ENCODE measurements at regions not wholly inside any gene's neighbourhood (a gene's known extent, or its start where the extent isn't known, plus 50 kb on each side); places are given as distances from the start of the nearest gene placed in this dataset.

GRCh38 chr13:29908416-29909080 is 58.1 kb upstream of the UBL3 start:
- no peak overlapping the region for H2AFZ ChIP-seq (ENCODE audit: insufficient read depth, low read length, poor library complexity)
- no peak overlapping the region for H4K8ac ChIP-seq (ENCODE audit: low read depth, low read length)
- DNase-seq = no peak
- H4K12ac ChIP-seq (ENCODE audit: low read depth, low read length) = no peak overlapping the region
- no peak overlapping the region for H4K91ac ChIP-seq (ENCODE audit: low read depth, low read length)
- no peak overlapping the region for H3K4me2 ChIP-seq (ENCODE audit: low read length)
- H3K27ac ChIP-seq (ENCODE audit: low read depth, low read length) = no peak overlapping the region
- no peak overlapping the region for H3K23ac ChIP-seq (ENCODE audit: low read length)
- H3K36me3 ChIP-seq (ENCODE audit: control insufficient read depth in 1 of 2, insufficient read depth in 2 of 2, low read length in 2 of 2) = no peaks in the 10 kb centered on the region
- peaks cover 2 to 10% of the 10 kb centered on the region in 2 experiments for H3K4me1 ChIP-seq (ENCODE audit: control insufficient read depth in 1 of 2, insufficient read depth in 2 of 2, low read length in 2 of 2)
- no peak overlapping the region for H2BK12ac ChIP-seq (ENCODE audit: low read length)
- H3K18ac ChIP-seq (ENCODE audit: low read length) = no peak overlapping the region
- no peak overlapping the region for H2BK120ac ChIP-seq (ENCODE audit: insufficient read depth, low read length, poor library complexity)
- no peaks in the 10 kb centered on the region for H3K27me3 ChIP-seq (ENCODE audit: insufficient read depth, low read length)
- no peak overlapping the region for H3K4me3 ChIP-seq (ENCODE audit: low read depth, low read length)
- no peaks in the 10 kb centered on the region for H3K79me2 ChIP-seq (ENCODE audit: control insufficient read depth, insufficient read depth, low read length, poor library complexity)
- no peak overlapping the region for H2BK5ac ChIP-seq (ENCODE audit: low read depth, low read length, poor library complexity)
- no CpG with 5 or more reads among the region's 8 CpGs for WGBS (ENCODE audit: extremely low coverage, insufficient coverage, insufficient read length)
- H3K9ac ChIP-seq (ENCODE audit: low read length) = no peak overlapping the region
- H2AK5ac ChIP-seq (ENCODE audit: low read length) = no peak overlapping the region
- peaks cover 5% of the 10 kb centered on the region for H3K79me1 ChIP-seq (ENCODE audit: low read length)
- H3K14ac ChIP-seq (ENCODE audit: low read length) = no peak overlapping the region
- H3K9me3 ChIP-seq (ENCODE audit: insufficient read depth, low read depth, low read length) = no peaks in the 10 kb centered on the region
- H3K4ac ChIP-seq (ENCODE audit: low read depth, low read length) = no peak overlapping the region

- H3K18ac ChIP-seq (ENCODE audit: low read length) = no peak overlapping the region
- H3K4me1 ChIP-seq (ENCODE audit: control insufficient read depth in 1 of 2, insufficient read depth in 2 of 2, low read length in 2 of 2) = peaks cover 7 to 16% of the 10 kb centered on the region in 2 experiments
- no peak overlapping the region for H3K9ac ChIP-seq (ENCODE audit: low read length)
- H4K12ac ChIP-seq (ENCODE audit: low read depth, low read length) = no peak overlapping the region
- no peak overlapping the region for H2BK5ac ChIP-seq (ENCODE audit: low read depth, low read length, poor library complexity)
- no peak overlapping the region for H4K8ac ChIP-seq (ENCODE audit: low read depth, low read length)
- no peak overlapping the region for H3K4ac ChIP-seq (ENCODE audit: low read depth, low read length)
- no peak overlapping the region for H3K27ac ChIP-seq (ENCODE audit: low read depth, low read length)
- H3K23ac ChIP-seq (ENCODE audit: low read length) = no peak overlapping the region
- WGBS (ENCODE audit: extremely low coverage, insufficient coverage, insufficient read length) = no CpG with 5 or more reads among the region's 8 CpGs
- peak overlapping the region; percentile 34 for H3K14ac ChIP-seq (ENCODE audit: low read length)
- H3K27me3 ChIP-seq (ENCODE audit: insufficient read depth, low read length) = no peaks in the 10 kb centered on the region
- H2AK5ac ChIP-seq (ENCODE audit: low read length) = peak overlapping the region; percentile 71
- H3K4me3 ChIP-seq (ENCODE audit: low read depth, low read length) = no peak overlapping the region
- peaks cover 9% of the 10 kb centered on the region for H3K79me1 ChIP-seq (ENCODE audit: low read length)
- H2BK120ac ChIP-seq (ENCODE audit: insufficient read depth, low read length, poor library complexity) = no peak overlapping the region
- H3K4me2 ChIP-seq (ENCODE audit: low read length) = no peak overlapping the region
- H3K79me2 ChIP-seq (ENCODE audit: control insufficient read depth, insufficient read depth, low read length, poor library complexity) = no peaks in the 10 kb centered on the region
- H3K36me3 ChIP-seq (ENCODE audit: control insufficient read depth in 1 of 2, insufficient read depth in 2 of 2, low read length in 2 of 2) = no peaks in the 10 kb centered on the region
- no peak overlapping the region for H2AFZ ChIP-seq (ENCODE audit: insufficient read depth, low read length, poor library complexity)
- no peak for DNase-seq
- no peaks in the 10 kb centered on the region for H3K9me3 ChIP-seq (ENCODE audit: insufficient read depth, low read depth, low read length)
- peak overlapping the region; percentile 38 for H2BK12ac ChIP-seq (ENCODE audit: low read length)
- H4K91ac ChIP-seq (ENCODE audit: low read depth, low read length) = no peak overlapping the region
These were observed 57.3 kb upstream of the UBL3 start for GRCh38 chr13:29907670-29908069.

GRCh38 chr13:29906432-29907011 is 56.1 kb upstream of the UBL3 start:
- Histone ChIP-seq H3K23ac (ENCODE audit: low read length) (peak overlapping the region; percentile 59), H3K4ac (ENCODE audit: low read depth, low read length) (no peak overlapping the region), H3K4me3 (ENCODE audit: low read depth, low read length) (no peak overlapping the region), H3K14ac (ENCODE audit: low read length) (no peak overlapping the region), H3K27me3 (ENCODE audit: insufficient read depth, low read length) (no peaks in the 10 kb centered on the region), H2BK12ac (ENCODE audit: low read length) (peak overlapping the region; percentile 76), H4K8ac (ENCODE audit: low read depth, low read length) (no peak overlapping the region), H2AK5ac (ENCODE audit: low read length) (peak overlapping the region; percentile 66), H4K12ac (ENCODE audit: low read depth, low read length) (no peak overlapping the region), H3K9ac (ENCODE audit: low read length) (no peak overlapping the region), H2AFZ (ENCODE audit: insufficient read depth, low read length, poor library complexity) (no peak overlapping the region), H4K91ac (ENCODE audit: low read depth, low read length) (no peak overlapping the region), H3K79me2 (ENCODE audit: control insufficient read depth, insufficient read depth, low read length, poor library complexity) (no peaks in the 10 kb centered on the region), H3K4me2 (ENCODE audit: low read length) (no peak overlapping the region), H2BK120ac (ENCODE audit: insufficient read depth, low read length, poor library complexity) (peak overlapping the region; percentile 41), H2BK5ac (ENCODE audit: low read depth, low read length, poor library complexity) (no peak overlapping the region), H3K36me3 (ENCODE audit: control insufficient read depth in 1 of 2, insufficient read depth in 2 of 2, low read length in 2 of 2) (no peaks in the 10 kb centered on the region), H3K18ac (ENCODE audit: low read length) (no peak overlapping the region), H3K79me1 (ENCODE audit: low read length) (peaks cover 13% of the 10 kb centered on the region), H3K4me1 (ENCODE audit: control insufficient read depth in 1 of 2, insufficient read depth in 2 of 2, low read length in 2 of 2) (peaks cover 7 to 15% of the 10 kb centered on the region in 2 experiments), H3K9me3 (ENCODE audit: insufficient read depth, low read depth, low read length) (no peaks in the 10 kb centered on the region), H3K27ac (ENCODE audit: low read depth, low read length) (no peak overlapping the region)
- no peak for DNase-seq
- WGBS (ENCODE audit: extremely low coverage, insufficient coverage, insufficient read length) = no CpG with 5 or more reads among the region's 6 CpGs

- H3K9me3 ChIP-seq (ENCODE audit: insufficient read depth, low read depth, low read length) = no peaks in the 10 kb centered on the region
- H2AK5ac ChIP-seq (ENCODE audit: low read length) = peak overlapping the region; percentile 12
- H3K23ac ChIP-seq (ENCODE audit: low read length) = no peak overlapping the region
- H3K14ac ChIP-seq (ENCODE audit: low read length) = no peak overlapping the region
- H3K27ac ChIP-seq (ENCODE audit: low read depth, low read length) = no peak overlapping the region
- H3K79me1 ChIP-seq (ENCODE audit: low read length) = peaks cover 13% of the 10 kb centered on the region
- no peak overlapping the region for H3K18ac ChIP-seq (ENCODE audit: low read length)
- no CpG with 5 or more reads among the region's 3 CpGs for WGBS (ENCODE audit: extremely low coverage, insufficient coverage, insufficient read length)
- H2BK120ac ChIP-seq (ENCODE audit: insufficient read depth, low read length, poor library complexity) = no peak overlapping the region
- H2BK12ac ChIP-seq (ENCODE audit: low read length) = peak overlapping the region; percentile 69
- H3K4ac ChIP-seq (ENCODE audit: low read depth, low read length) = no peak overlapping the region
- peak; percentile 35 to 72 for DNase-seq
- H3K4me1 ChIP-seq (ENCODE audit: control insufficient read depth in 1 of 2, insufficient read depth in 2 of 2, low read length in 2 of 2) = peaks cover 7 to 16% of the 10 kb centered on the region in 2 experiments
- H3K79me2 ChIP-seq (ENCODE audit: control insufficient read depth, insufficient read depth, low read length, poor library complexity) = no peaks in the 10 kb centered on the region
- H2AFZ ChIP-seq (ENCODE audit: insufficient read depth, low read length, poor library complexity) = no peak overlapping the region
- H2BK5ac ChIP-seq (ENCODE audit: low read depth, low read length, poor library complexity) = no peak overlapping the region
- no peak overlapping the region for H4K12ac ChIP-seq (ENCODE audit: low read depth, low read length)
- no peak overlapping the region for H3K4me2 ChIP-seq (ENCODE audit: low read length)
- no peaks in the 10 kb centered on the region for H3K36me3 ChIP-seq (ENCODE audit: control insufficient read depth in 1 of 2, insufficient read depth in 2 of 2, low read length in 2 of 2)
- H3K4me3 ChIP-seq (ENCODE audit: low read depth, low read length) = no peak overlapping the region
- H4K91ac ChIP-seq (ENCODE audit: low read depth, low read length) = no peak overlapping the region
- H3K27me3 ChIP-seq (ENCODE audit: insufficient read depth, low read length) = no peaks in the 10 kb centered on the region
- no peak overlapping the region for H4K8ac ChIP-seq (ENCODE audit: low read depth, low read length)
- H3K9ac ChIP-seq (ENCODE audit: low read length) = no peak overlapping the region
These were observed 55.4 kb upstream of the UBL3 start for GRCh38 chr13:29905845-29906244.
